CD8-positive, alpha-beta memory T cell (primary cell): ENCODE measurements at regions not wholly inside any gene's neighbourhood (a gene's known extent, or its start where the extent isn't known, plus 50 kb on each side); places are given as distances from the start of the nearest gene placed in this dataset.

Source experiments
- CTCF ChIA-PET: fragments of 350-600 bp; sonication (Branson Sonifier 250); formaldehyde crosslinking; loops from one replicate; lab custom pipeline; 2021; ENCODE audit warnings: antibody characterized with exemption; lab: Charles Lee
- POLR2A ChIA-PET: fragments of 350-600 bp; sonication (Branson Sonifier 250); formaldehyde crosslinking; loops from one replicate; lab custom pipeline; 2021; ENCODE audit warnings: antibody characterized with exemption; lab: Charles Lee
- DNase-seq, 5 donors: peaks; one replicate each; pipeline versions ENCODE4 v3.0.0 to v3.0.0-alpha.2; 2020 to 2022; ENCODE audit warnings: mixed read lengths in 1 of 5
- H3K27ac ChIP-seq: one replicate; pipeline ENCODE4 v1.7.0; 2013; ENCODE audit warnings: low read depth, mild to moderate bottlenecking, low read length, moderate library complexity
- H3K27me3 ChIP-seq: 2 replicates; pipeline ENCODE4 v1.7.0; 2013; ENCODE audit warnings: low read length, mild to moderate bottlenecking; ENCODE audit not compliant: insufficient read depth, poor library complexity, severe bottlenecking
- H3K36me3 ChIP-seq: 2 replicates; pipeline ENCODE4 v1.7.0; 2013; ENCODE audit warnings: mild to moderate bottlenecking, low read length, moderate library complexity; ENCODE audit not compliant: insufficient read depth
- H3K4me1 ChIP-seq: 2 replicates; pipeline ENCODE4 v1.7.0; 2013; ENCODE audit warnings: mild to moderate bottlenecking, low read length, moderate library complexity; ENCODE audit not compliant: insufficient read depth
- H3K4me3 ChIP-seq: 2 replicates; pipeline ENCODE4 v1.7.0; 2013; ENCODE audit warnings: mild to moderate bottlenecking, low read length
- H3K9me3 ChIP-seq: 2 replicates; pipeline ENCODE4 v1.7.0; 2013; ENCODE audit warnings: mild to moderate bottlenecking, low read length
- H3K27ac Mint-ChIP-seq, 8 donors: one replicate each; pipeline ENCODE4 v1.8.0; 2020 to 2021; ENCODE audit warnings: mixed read lengths in 8 of 8, mild to moderate bottlenecking in 6 of 8, inconsistent platforms in 3 of 8, moderate library complexity in 3 of 8
- H3K27me3 Mint-ChIP-seq, 2 donors: one replicate each; pipeline ENCODE4 v1.8.0; 2020 to 2021; ENCODE audit warnings: mixed read lengths in 2 of 2, mild to moderate bottlenecking in 1 of 2, moderate library complexity in 1 of 2
- H3K36me3 Mint-ChIP-seq, 3 donors: one replicate each; pipeline ENCODE4 v1.8.0; 2020 to 2021; ENCODE audit warnings: mixed read lengths in 3 of 3, inconsistent platforms in 1 of 3, mild to moderate bottlenecking in 1 of 3
- H3K4me1 Mint-ChIP-seq, 3 donors: one replicate each; pipeline ENCODE4 v1.8.0; 2020 to 2021; ENCODE audit warnings: mixed read lengths in 3 of 3, inconsistent platforms in 1 of 3, mild to moderate bottlenecking in 1 of 3
- H3K4me3 Mint-ChIP-seq, 7 donors: one replicate each; pipeline ENCODE4 v1.8.0; 2020 to 2021; ENCODE audit warnings: mixed read lengths in 7 of 7, mild to moderate bottlenecking in 6 of 7, moderate library complexity in 4 of 7, inconsistent platforms in 2 of 7
- H3K9me3 Mint-ChIP-seq, 5 donors: one replicate each; pipeline ENCODE4 v1.8.0; 2020 to 2022; ENCODE audit warnings: mixed read lengths in 5 of 5, mild to moderate bottlenecking in 3 of 5, moderate library complexity in 2 of 5, inconsistent platforms in 1 of 5

GRCh38 chr2:196334710-196335109 is 163.3 kb upstream of the STK17B start:
- H3K27me3 Mint-ChIP-seq, result peaks cover 2 to 20% of the 10 kb centered on the region in 2 donors
- Histone ChIP-seq H3K27me3 (no peaks in the 10 kb centered on the region), H3K36me3 (no peaks in the 10 kb centered on the region), H3K4me3 (no peak overlapping the region), H3K4me1 (no peaks in the 10 kb centered on the region), H3K9me3 (no peaks in the 10 kb centered on the region), H3K27ac (no peak overlapping the region)
- no peak overlapping the region for H3K4me3 Mint-ChIP-seq
- no peak overlapping the region for H3K27ac Mint-ChIP-seq
- H3K4me1 Mint-ChIP-seq, result peaks cover 0 to 4% (median 0%) of the 10 kb centered on the region in 3 donors
- ChIA-PET CTCF (interaction anchor here (0.9 to 1.7 kb wide), 2 partner anchors 255 to 266 kb away, joined by 3 to 5 read pairs; partner anchors contain the start of gene DNAH7), POLR2A (interaction anchor here (0.5 kb wide), 1 partner anchor 68 kb away, joined by 3 read pairs; no protein-coding TSS in a partner anchor)
- no peaks in the 10 kb centered on the region for H3K36me3 Mint-ChIP-seq
- H3K9me3 Mint-ChIP-seq, result no peaks in the 10 kb centered on the region
- no peak for DNase-seq

- Mint-ChIP-seq H3K27ac (no peak overlapping the region), H3K4me1 (peaks cover 0 to 4% (median 0%) of the 10 kb centered on the region in 3 donors), H3K27me3 (peaks cover 2 to 20% of the 10 kb centered on the region in 2 donors), H3K4me3 (no peak overlapping the region), H3K9me3 (no peaks in the 10 kb centered on the region), H3K36me3 (no peaks in the 10 kb centered on the region)
- ChIA-PET CTCF (interaction anchor here (1.7 kb wide), 1 partner anchor 267 kb away, joined by 5 read pairs; the partner anchor contains the start of gene DNAH7), POLR2A (no interaction called here)
- H3K36me3 ChIP-seq, result no peaks in the 10 kb centered on the region
- H3K4me3 ChIP-seq, result no peak overlapping the region
- no peaks in the 10 kb centered on the region for H3K4me1 ChIP-seq
- DNase-seq, result no peak
- no peak overlapping the region for H3K27ac ChIP-seq
- no peaks in the 10 kb centered on the region for H3K27me3 ChIP-seq
- H3K9me3 ChIP-seq, result no peaks in the 10 kb centered on the region
Measured at GRCh38 chr2:196335221-196335634, 163.8 kb upstream of the STK17B start.

- Histone ChIP-seq H3K9me3 (no peaks in the 10 kb centered on the region), H3K36me3 (no peaks in the 10 kb centered on the region), H3K4me1 (no peaks in the 10 kb centered on the region), H3K4me3 (no peak overlapping the region), H3K27me3 (no peaks in the 10 kb centered on the region), H3K27ac (no peak overlapping the region)
- H3K9me3 Mint-ChIP-seq, result no peaks in the 10 kb centered on the region
- POLR2A ChIA-PET, result no interaction called here
- no peaks in the 10 kb centered on the region for H3K36me3 Mint-ChIP-seq
- no peak overlapping the region for H3K4me3 Mint-ChIP-seq
- peaks cover 0 to 4% (median 0%) of the 10 kb centered on the region in 3 donors for H3K4me1 Mint-ChIP-seq
- CTCF ChIA-PET, result interaction anchor here (0.9 to 4.3 kb wide), 6 partner anchors 14 to 259 kb away, joined by 3 to 56 read pairs (median 4); no protein-coding TSS in a partner anchor
- no peak overlapping the region for H3K27ac Mint-ChIP-seq
- no peak for DNase-seq
- H3K27me3 Mint-ChIP-seq, result peaks cover 3 to 14% of the 10 kb centered on the region in 2 donors
Measured at GRCh38 chr2:196336207-196336606, 164.8 kb upstream of the STK17B start.

- Histone ChIP-seq H3K36me3 (no peaks in the 10 kb centered on the region), H3K4me3 (no peak overlapping the region), H3K27ac (no peak overlapping the region), H3K4me1 (no peaks in the 10 kb centered on the region), H3K27me3 (no peaks in the 10 kb centered on the region), H3K9me3 (no peaks in the 10 kb centered on the region)
- peaks cover 3 to 16% of the 10 kb centered on the region in 2 donors for H3K27me3 Mint-ChIP-seq
- CTCF ChIA-PET, result interaction anchor here (0.6 to 4.3 kb wide), 12 partner anchors 11 to 270 kb away, joined by 3 to 56 read pairs (median 4); partner anchors contain the start of gene DNAH7
- no peaks in the 10 kb centered on the region for H3K36me3 Mint-ChIP-seq
- H3K9me3 Mint-ChIP-seq, result no peaks in the 10 kb centered on the region
- H3K27ac Mint-ChIP-seq, result peak overlapping the region in 1 of 8 donors; percentile 34
- peaks cover 0 to 4% (median 0%) of the 10 kb centered on the region in 3 donors for H3K4me1 Mint-ChIP-seq
- POLR2A ChIA-PET, result no interaction called here
- H3K4me3 Mint-ChIP-seq, result no peak overlapping the region
- DNase-seq, result no peak
Measured at GRCh38 chr2:196336715-196337114, 165.3 kb upstream of the STK17B start.

- peaks cover 3 to 14% of the 10 kb centered on the region in 2 donors for H3K27me3 Mint-ChIP-seq
- no peaks in the 10 kb centered on the region for H3K36me3 Mint-ChIP-seq
- H3K9me3 Mint-ChIP-seq, result no peaks in the 10 kb centered on the region
- CTCF ChIA-PET, result interaction anchor here (0.6 to 4.3 kb wide), 13 partner anchors 10 to 677 kb away, joined by 3 to 56 read pairs (median 3); partner anchors contain the start of gene DNAH7
- no peaks in the 10 kb centered on the region for H3K36me3 ChIP-seq
- no peak overlapping the region for H3K27ac ChIP-seq
- peak overlapping the region in 1 of 8 donors; percentile 34 for H3K27ac Mint-ChIP-seq
- peak in 2 of 5 donors; percentile 2 to 23 for DNase-seq
- H3K4me1 ChIP-seq, result no peaks in the 10 kb centered on the region
- no peaks in the 10 kb centered on the region for H3K27me3 ChIP-seq
- H3K4me3 Mint-ChIP-seq, result no peak overlapping the region
- H3K9me3 ChIP-seq, result no peaks in the 10 kb centered on the region
- H3K4me1 Mint-ChIP-seq, result peaks cover 0 to 4% (median 0%) of the 10 kb centered on the region in 3 donors
- no peak overlapping the region for H3K4me3 ChIP-seq
- POLR2A ChIA-PET, result interaction anchor here (1.0 kb wide), 1 partner anchor 205 kb away, joined by 4 read pairs; no protein-coding TSS in a partner anchor
Measured at GRCh38 chr2:196337208-196337953, 166.0 kb upstream of the STK17B start.

GRCh38 chr2:196338440-196338839 is 167.1 kb upstream of the STK17B start:
- no peak for DNase-seq
- Mint-ChIP-seq H3K9me3 (no peaks in the 10 kb centered on the region), H3K36me3 (no peaks in the 10 kb centered on the region), H3K4me1 (peaks cover 0 to 4% (median 0%) of the 10 kb centered on the region in 3 donors), H3K4me3 (no peak overlapping the region), H3K27ac (no peak overlapping the region), H3K27me3 (peaks cover 3 to 14% of the 10 kb centered on the region in 2 donors)
- Histone ChIP-seq H3K4me3 (no peak overlapping the region), H3K27ac (no peak overlapping the region), H3K36me3 (no peaks in the 10 kb centered on the region), H3K27me3 (no peaks in the 10 kb centered on the region), H3K9me3 (no peaks in the 10 kb centered on the region), H3K4me1 (no peaks in the 10 kb centered on the region)
- ChIA-PET POLR2A (no interaction called here), CTCF (interaction anchor here (1.1 to 4.3 kb wide), 2 partner anchors 13 to 261 kb away, joined by 3 to 56 read pairs; no protein-coding TSS in a partner anchor)

GRCh38 chr2:196341277-196341841 is 170.0 kb upstream of the STK17B start:
- Mint-ChIP-seq H3K36me3 (no peaks in the 10 kb centered on the region), H3K27ac (no peak overlapping the region), H3K4me3 (no peak overlapping the region), H3K4me1 (peaks cover 0 to 4% (median 0%) of the 10 kb centered on the region in 3 donors), H3K9me3 (no peaks in the 10 kb centered on the region), H3K27me3 (peaks cover 3 to 6% of the 10 kb centered on the region in 2 donors)
- Histone ChIP-seq H3K27me3 (no peaks in the 10 kb centered on the region), H3K36me3 (no peaks in the 10 kb centered on the region), H3K9me3 (no peaks in the 10 kb centered on the region), H3K4me3 (no peak overlapping the region), H3K4me1 (no peaks in the 10 kb centered on the region), H3K27ac (no peak overlapping the region)
- no peak for DNase-seq
- ChIA-PET CTCF (interaction anchor here (1.2 kb wide), 1 partner anchor 263 kb away, joined by 3 read pairs; no protein-coding TSS in a partner anchor), POLR2A (no interaction called here)

- no peak for DNase-seq
- POLR2A ChIA-PET, result no interaction called here
- Histone ChIP-seq H3K4me3 (no peak overlapping the region), H3K36me3 (no peaks in the 10 kb centered on the region), H3K27ac (no peak overlapping the region), H3K9me3 (no peaks in the 10 kb centered on the region), H3K27me3 (no peaks in the 10 kb centered on the region), H3K4me1 (no peaks in the 10 kb centered on the region)
- H3K9me3 Mint-ChIP-seq, result no peaks in the 10 kb centered on the region
- H3K27me3 Mint-ChIP-seq, result peaks cover 3 to 6% of the 10 kb centered on the region in 2 donors
- H3K27ac Mint-ChIP-seq, result no peak overlapping the region
- H3K4me1 Mint-ChIP-seq, result no peaks in the 10 kb centered on the region
- H3K36me3 Mint-ChIP-seq, result no peaks in the 10 kb centered on the region
- CTCF ChIA-PET, result no interaction called here
- H3K4me3 Mint-ChIP-seq, result no peak overlapping the region
Measured at GRCh38 chr2:196344397-196344796, 173.0 kb upstream of the STK17B start.
